22Rv1 (cell line): ENCODE measurements at regions not wholly inside any gene's neighbourhood (a gene's known extent, or its start where the extent isn't known, plus 50 kb on each side); places are given as distances from the start of the nearest gene placed in this dataset.

Experiments
- ZFX ChIP-seq: fragments of 450-650 bp; IDR thresholded peaks from 2 replicates; pipeline ENCODE4 v1.6.1; 2017; ENCODE audit warnings: antibody characterized with exemption, borderline replicate concordance
- TF ChIP-seq, protein P1 (sequence below): fragments of 450-650 bp; IDR thresholded peaks from 2 replicates; pipeline ENCODE4 v1.5.1; 2017; ENCODE audit warnings: mild to moderate bottlenecking

DNA sequence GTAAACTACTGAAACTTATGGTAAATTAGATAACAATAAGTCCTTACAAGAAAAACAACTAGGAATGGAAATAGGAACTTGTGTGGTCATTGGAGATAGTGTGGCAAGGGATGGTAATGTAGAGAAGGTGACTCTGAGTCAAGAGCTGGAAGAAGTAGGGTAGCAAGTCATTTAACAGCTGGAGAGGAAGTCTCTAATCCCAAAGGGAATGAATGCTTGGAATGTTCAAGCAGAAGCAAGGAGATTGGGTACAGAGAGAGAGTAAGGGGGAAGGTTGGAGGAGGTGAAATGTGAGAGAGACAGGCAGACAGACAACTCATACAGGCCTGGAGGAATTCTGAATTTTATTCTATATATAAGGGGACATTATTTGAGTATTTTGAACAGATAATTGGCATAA is 260.6 kb upstream of the MAD2L1 start:
- TF ChIP-seq, protein P1, sequence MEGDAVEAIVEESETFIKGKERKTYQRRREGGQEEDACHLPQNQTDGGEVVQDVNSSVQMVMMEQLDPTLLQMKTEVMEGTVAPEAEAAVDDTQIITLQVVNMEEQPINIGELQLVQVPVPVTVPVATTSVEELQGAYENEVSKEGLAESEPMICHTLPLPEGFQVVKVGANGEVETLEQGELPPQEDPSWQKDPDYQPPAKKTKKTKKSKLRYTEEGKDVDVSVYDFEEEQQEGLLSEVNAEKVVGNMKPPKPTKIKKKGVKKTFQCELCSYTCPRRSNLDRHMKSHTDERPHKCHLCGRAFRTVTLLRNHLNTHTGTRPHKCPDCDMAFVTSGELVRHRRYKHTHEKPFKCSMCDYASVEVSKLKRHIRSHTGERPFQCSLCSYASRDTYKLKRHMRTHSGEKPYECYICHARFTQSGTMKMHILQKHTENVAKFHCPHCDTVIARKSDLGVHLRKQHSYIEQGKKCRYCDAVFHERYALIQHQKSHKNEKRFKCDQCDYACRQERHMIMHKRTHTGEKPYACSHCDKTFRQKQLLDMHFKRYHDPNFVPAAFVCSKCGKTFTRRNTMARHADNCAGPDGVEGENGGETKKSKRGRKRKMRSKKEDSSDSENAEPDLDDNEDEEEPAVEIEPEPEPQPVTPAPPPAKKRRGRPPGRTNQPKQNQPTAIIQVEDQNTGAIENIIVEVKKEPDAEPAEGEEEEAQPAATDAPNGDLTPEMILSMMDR = no peak
- TF ChIP-seq ZFX = no peak
